ENCODE measurements at regions not wholly inside any gene's neighbourhood (a gene's known extent, or its start where the extent isn't known, plus 50 kb on each side); places are given as distances from the start of the nearest gene placed in this dataset.
A peak's percentile ranks its signal among the peaks of the same experiment; 100 is the strongest.

DNA sequence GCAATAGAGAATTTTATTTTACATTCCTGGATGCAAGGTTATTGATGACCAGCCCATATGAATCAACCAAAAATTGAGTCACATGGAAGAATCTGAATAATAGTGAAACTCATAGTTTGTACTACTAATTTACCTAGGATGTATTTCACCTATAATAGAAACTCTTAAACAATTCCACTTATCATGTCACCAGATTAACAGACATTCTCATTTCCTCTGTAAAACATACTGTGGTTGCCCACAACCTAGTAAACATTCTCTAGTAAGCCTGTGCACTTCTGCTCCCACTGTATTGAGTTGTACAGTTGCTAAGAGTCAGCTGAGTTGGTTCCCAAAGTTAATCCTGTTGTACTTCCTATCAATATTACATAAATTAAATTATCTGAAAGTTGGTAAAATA is 196.6 kb upstream of the TMTC1 start:
- no peak for DNase-seq
- in situ Hi-C loops (cut with HindIII; ENCODE audit: low pct_ligation_motif_present, low pct_unique_long_range_greater_than_20kb, low sequenced_read_pairs) = no loop called here

DNA sequence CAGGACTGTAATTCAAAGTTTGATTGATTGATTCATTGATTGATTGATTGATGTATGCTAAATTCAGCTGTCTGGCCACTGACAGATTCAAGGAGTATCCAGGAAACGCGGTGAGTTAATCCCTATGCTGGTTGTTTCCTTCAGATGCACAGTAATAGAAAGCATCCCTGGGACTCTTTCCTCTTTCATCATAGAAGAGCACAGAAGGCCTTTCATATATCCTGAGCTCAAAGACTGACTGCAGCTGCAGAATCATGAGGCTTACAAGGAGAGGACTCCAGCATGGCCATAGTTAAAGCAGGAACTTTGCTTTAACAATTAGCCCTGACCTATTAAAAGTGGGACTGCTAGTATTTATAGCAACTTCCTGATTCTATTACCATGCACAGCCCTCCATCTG is 187.7 kb upstream of the TMTC1 start:
- DNase-seq = no peak
- in situ Hi-C loops (cut with HindIII; ENCODE audit: low pct_ligation_motif_present, low pct_unique_long_range_greater_than_20kb, low sequenced_read_pairs) = no loop called here

DNA sequence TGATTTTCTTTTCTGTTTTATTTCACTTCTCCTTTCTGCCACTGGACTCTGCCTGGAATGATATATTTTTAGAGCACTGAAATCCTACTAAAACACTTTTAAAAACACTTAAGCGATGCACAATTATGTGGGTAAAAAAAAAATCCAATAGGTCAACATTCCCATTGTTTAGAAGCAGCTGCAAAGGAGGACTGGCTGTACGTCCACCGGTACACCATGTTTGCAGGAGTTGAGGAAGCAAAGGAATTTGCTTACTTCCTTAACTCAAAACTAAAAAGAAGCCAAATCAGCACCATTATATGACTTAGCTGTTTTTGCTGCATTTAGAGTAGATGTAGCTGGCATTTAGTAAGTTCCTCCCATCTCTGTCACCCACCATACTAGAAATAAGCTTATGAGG is 186.8 kb upstream of the TMTC1 start:
- no peak for DNase-seq
- in situ Hi-C loops (cut with HindIII; ENCODE audit: low pct_ligation_motif_present, low pct_unique_long_range_greater_than_20kb, low sequenced_read_pairs) = no loop called here

- in situ Hi-C loops (cut with HindIII; ENCODE audit: low pct_ligation_motif_present, low pct_unique_long_range_greater_than_20kb, low sequenced_read_pairs) = no loop called here
- no peak for DNase-seq
Observed at GRCh38 chr12:29962276-29963035, 178.7 kb upstream of the TMTC1 start.

DNA sequence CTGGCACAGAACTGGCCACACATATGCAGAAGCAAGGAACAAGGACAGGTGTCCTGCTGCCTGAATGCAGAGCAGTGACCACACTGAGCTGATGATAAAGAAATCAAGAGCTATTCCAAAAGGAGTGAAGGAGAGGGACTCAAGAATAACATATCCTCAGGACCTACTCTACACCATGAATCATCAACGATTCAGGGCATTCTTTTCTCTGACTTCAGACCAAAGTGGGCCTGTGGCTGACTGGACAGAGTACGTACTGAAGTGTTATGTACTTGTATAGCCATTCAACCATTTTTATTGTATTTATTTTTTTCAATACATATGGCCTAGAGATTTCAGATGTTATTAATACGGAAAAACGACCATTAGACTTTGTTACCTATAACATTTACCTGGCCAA is 177.5 kb upstream of the TMTC1 start:
- DNase-seq = no peak
- in situ Hi-C loops (cut with HindIII; ENCODE audit: low pct_ligation_motif_present, low pct_unique_long_range_greater_than_20kb, low sequenced_read_pairs) = no loop called here

DNA sequence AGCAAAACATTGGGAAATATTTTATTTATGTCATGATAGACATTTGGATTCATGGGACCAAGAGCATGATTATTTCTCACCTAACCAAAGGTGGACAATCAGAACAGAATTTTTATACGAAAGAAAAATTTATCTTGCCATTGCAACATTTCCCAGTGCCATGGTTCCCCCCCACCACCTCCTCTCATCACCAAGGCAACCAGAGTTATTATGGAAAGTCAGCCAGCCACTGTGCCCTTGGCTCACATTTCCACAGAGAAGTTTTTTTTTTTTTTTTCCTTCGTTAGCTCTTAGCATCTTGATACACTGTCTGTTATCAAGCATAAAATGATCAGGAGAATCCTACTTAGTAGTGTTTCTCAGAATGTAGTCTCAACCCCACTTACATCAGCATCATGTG is 176.4 kb upstream of the TMTC1 start:
- in situ Hi-C loops (cut with HindIII; ENCODE audit: low pct_ligation_motif_present, low pct_unique_long_range_greater_than_20kb, low sequenced_read_pairs) = no loop called here
- DNase-seq = no peak

- in situ Hi-C loops (cut with HindIII; ENCODE audit: low pct_ligation_motif_present, low pct_unique_long_range_greater_than_20kb, low sequenced_read_pairs) = no loop called here
- DNase-seq = no peak
Observed at GRCh38 chr12:29957835-29958234, 174.1 kb upstream of the TMTC1 start.

DNA sequence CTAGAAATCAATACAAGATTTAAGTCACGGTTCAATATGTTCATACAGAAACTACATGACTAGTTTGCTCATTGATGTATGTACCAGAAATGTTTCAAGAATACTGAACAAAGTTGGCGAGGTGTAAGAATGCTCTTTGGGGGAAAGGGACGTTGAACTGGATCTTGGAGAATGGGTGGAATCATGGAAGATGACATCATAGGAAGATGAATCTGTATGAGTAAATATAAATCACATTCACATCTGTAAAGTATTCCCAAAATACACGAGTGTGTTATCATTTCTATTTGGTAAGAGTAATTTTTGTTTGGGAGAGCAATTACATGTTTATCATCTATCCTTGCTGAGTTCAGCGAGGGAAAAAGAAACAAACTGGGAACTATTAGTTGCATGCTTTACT is 162.2 kb upstream of the TMTC1 start:
- in situ Hi-C loops (cut with HindIII; ENCODE audit: low pct_ligation_motif_present, low pct_unique_long_range_greater_than_20kb, low sequenced_read_pairs) = no loop called here
- no peak for DNase-seq

- in situ Hi-C loops (cut with HindIII; ENCODE audit: low pct_ligation_motif_present, low pct_unique_long_range_greater_than_20kb, low sequenced_read_pairs) = no loop called here
- no peak for DNase-seq
Observed at GRCh38 chr12:29944269-29945000, 160.7 kb upstream of the TMTC1 start.

DNA sequence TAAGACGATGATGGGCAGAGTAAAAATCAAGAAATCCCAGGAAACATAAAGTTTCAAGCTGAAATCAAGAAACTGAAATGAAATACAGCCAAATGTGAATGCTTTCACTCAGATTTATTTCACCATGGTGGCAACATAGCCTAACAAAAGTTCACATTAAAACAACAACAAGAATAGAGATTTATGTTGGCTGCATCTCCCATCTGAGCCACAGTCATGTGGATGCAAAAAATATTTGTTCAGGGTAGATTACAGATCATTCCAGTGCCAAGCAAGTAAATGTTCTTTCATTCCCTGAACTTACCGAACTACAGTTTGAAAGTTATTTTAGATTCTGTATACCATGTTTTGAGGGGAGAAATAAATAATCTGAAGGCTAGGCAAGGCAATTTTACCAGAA is 159.9 kb upstream of the TMTC1 start:
- no peak for DNase-seq
- in situ Hi-C loops (cut with HindIII; ENCODE audit: low pct_ligation_motif_present, low pct_unique_long_range_greater_than_20kb, low sequenced_read_pairs) = no loop called here

GRCh38 chr12:29940811-29941210 is 157.1 kb upstream of the TMTC1 start:
- in situ Hi-C loops (cut with HindIII; ENCODE audit: low pct_ligation_motif_present, low pct_unique_long_range_greater_than_20kb, low sequenced_read_pairs) = no loop called here
- DNase-seq = no peak

DNA sequence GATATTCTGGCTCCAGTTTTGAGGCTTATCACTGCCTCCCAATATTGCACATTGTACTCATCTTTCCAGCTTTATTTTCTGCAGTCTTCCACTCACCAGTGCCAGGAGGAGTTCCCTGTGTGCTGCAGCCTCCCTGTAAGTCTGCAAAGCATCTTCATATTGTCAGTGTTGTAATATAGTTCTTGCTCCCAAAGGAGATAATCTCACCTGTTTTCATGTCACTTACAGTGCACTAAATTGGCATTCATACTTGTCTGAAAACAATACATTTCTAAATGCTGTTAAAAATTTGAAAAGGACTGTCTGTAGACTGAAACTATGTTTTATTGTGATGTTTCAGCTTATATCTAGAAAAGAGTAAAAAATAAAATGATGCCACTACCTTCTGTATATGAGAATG is 146.8 kb upstream of the TMTC1 start:
- in situ Hi-C loops (cut with HindIII; ENCODE audit: low pct_ligation_motif_present, low pct_unique_long_range_greater_than_20kb, low sequenced_read_pairs) = no loop called here
- no peak for DNase-seq

DNA sequence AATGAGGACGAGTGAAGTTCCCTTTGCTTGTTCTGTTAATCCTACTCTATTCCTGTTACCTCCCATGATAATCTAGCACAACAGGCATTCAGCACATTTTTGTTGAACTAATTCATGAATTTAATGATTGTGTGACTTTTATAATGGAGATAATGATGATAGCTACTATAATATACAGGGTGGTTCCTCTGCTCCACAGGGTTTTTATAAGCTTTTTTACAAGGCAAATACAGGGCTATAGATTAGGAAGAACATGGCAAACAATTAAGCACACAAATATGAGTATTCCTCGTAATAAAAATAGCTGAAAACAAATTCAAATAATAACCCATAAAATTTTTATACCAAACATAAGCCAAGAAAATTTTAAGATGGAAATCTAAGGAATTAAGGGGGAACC is 145.6 kb upstream of the TMTC1 start:
- DNase-seq = no peak
- in situ Hi-C loops (cut with HindIII; ENCODE audit: low pct_ligation_motif_present, low pct_unique_long_range_greater_than_20kb, low sequenced_read_pairs) = no loop called here

DNA sequence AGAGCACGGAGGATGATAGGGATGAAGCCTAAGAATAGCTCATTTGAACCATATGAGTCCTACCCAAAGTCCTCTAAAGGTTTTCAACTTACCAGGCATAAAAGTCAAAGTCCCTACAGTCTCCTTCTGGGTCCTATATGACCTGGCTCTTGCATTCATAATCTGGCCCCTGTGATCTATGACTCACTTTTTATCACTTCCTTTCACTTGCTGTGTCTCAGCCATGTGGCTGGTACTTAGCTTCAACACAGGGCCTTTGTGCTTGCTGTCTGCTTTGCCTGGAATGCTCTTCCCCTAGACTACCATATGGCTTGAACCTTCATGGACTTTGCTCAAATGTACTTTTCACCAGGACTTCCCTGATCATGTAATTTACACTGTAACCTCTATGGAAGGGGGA is 137.6 kb upstream of the TMTC1 start:
- DNase-seq = peak; percentile 32
- in situ Hi-C loops (cut with HindIII; ENCODE audit: low pct_ligation_motif_present, low pct_unique_long_range_greater_than_20kb, low sequenced_read_pairs) = no loop called here

DNA sequence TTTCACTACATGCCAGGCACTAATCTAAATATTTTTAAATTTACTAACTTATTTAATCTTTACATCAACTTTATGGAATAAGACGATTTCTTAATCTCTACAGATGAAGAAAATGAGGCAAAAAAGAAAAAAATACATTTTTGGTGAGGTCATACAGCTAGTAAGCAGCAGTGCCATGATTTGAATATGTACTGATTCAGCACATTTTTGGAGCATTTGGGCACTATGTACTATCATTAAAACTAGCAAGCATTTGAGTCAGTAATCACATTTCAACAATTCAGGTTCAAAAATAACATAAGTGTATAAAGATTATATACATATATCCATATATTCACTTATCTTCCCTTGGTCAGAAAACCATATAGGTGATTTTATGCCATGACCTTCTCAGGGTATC is 124.4 kb upstream of the TMTC1 start:
- in situ Hi-C loops (cut with HindIII; ENCODE audit: low pct_ligation_motif_present, low pct_unique_long_range_greater_than_20kb, low sequenced_read_pairs) = no loop called here
- DNase-seq = no peak

GRCh38 chr12:29907461-29907860 is 123.7 kb upstream of the TMTC1 start:
- DNase-seq = no peak
- in situ Hi-C loops (cut with HindIII; ENCODE audit: low pct_ligation_motif_present, low pct_unique_long_range_greater_than_20kb, low sequenced_read_pairs) = no loop called here

GRCh38 chr12:29902043-29902442 is 118.3 kb upstream of the TMTC1 start:
- in situ Hi-C loops (cut with HindIII; ENCODE audit: low pct_ligation_motif_present, low pct_unique_long_range_greater_than_20kb, low sequenced_read_pairs) = no loop called here
- no peak for DNase-seq

GRCh38 chr12:29901585-29901984 is 117.8 kb upstream of the TMTC1 start:
- in situ Hi-C loops (cut with HindIII; ENCODE audit: low pct_ligation_motif_present, low pct_unique_long_range_greater_than_20kb, low sequenced_read_pairs) = no loop called here
- no peak for DNase-seq

GRCh38 chr12:29899212-29899931 is 115.6 kb upstream of the TMTC1 start:
- DNase-seq = no peak
- in situ Hi-C loops (cut with HindIII; ENCODE audit: low pct_ligation_motif_present, low pct_unique_long_range_greater_than_20kb, low sequenced_read_pairs) = no loop called here

- DNase-seq = no peak
- in situ Hi-C loops (cut with HindIII; ENCODE audit: low pct_ligation_motif_present, low pct_unique_long_range_greater_than_20kb, low sequenced_read_pairs) = no loop called here
Observed at GRCh38 chr12:29895966-29896365, 112.2 kb upstream of the TMTC1 start.

Data from ACHN (cell line).